ENCODE measurements at regions not wholly inside any gene's neighbourhood (a gene's known extent, or its start where the extent isn't known, plus 50 kb on each side); places are given as distances from the start of the nearest gene placed in this dataset.
"Not testable (repeated sequence)": the region's sequence is repeated elsewhere in the genome, so short reads cannot be mapped to it uniquely, and the experiment has no call there.

GRCh38 chr2:59806486-59806885, 747.0 kb downstream of the BCL11A start:
- DNase-seq (ENCODE audit: low read depth in 3 of 3), result no peak

- DNase-seq (ENCODE audit: low read depth in 3 of 3), result no peak
These were observed 748.7 kb downstream of the BCL11A start for GRCh38 chr2:59804732-59805131.

- DNase-seq (ENCODE audit: low read depth in 3 of 3), result no peak
These were observed 749.9 kb downstream of the BCL11A start for GRCh38 chr2:59803586-59803985.

DNA sequence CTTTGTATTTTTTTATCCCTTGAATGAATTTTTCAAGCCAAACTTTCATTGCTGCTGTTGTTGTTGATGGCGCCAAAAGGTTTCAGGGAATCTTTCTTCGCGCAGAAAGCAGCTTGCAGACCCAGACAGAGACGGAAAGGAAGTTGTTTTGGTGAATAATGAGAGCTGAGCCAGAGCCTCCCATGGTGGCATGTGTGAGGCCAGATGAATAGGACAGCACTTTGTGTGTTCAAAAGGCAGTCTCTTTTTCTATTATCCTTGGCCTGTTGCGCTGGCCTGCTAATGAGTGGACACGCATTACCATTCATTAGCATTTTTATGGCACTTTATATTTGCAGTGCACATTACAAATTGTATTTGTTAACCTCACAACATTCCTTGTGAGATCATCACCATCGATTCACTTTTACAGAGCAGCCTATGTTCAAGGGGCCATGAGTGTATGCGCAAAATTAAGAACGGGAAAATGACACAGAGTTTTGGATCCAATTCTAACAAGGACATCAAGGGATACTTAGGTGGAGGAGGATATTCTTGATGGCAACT, 754.7 kb downstream of the BCL11A start:
- no peak for DNase-seq (ENCODE audit: low read depth in 3 of 3)

- no peak for DNase-seq (ENCODE audit: low read depth in 3 of 3)
These were observed 762.3 kb downstream of the BCL11A start for GRCh38 chr2:59791004-59791618.

DNA sequence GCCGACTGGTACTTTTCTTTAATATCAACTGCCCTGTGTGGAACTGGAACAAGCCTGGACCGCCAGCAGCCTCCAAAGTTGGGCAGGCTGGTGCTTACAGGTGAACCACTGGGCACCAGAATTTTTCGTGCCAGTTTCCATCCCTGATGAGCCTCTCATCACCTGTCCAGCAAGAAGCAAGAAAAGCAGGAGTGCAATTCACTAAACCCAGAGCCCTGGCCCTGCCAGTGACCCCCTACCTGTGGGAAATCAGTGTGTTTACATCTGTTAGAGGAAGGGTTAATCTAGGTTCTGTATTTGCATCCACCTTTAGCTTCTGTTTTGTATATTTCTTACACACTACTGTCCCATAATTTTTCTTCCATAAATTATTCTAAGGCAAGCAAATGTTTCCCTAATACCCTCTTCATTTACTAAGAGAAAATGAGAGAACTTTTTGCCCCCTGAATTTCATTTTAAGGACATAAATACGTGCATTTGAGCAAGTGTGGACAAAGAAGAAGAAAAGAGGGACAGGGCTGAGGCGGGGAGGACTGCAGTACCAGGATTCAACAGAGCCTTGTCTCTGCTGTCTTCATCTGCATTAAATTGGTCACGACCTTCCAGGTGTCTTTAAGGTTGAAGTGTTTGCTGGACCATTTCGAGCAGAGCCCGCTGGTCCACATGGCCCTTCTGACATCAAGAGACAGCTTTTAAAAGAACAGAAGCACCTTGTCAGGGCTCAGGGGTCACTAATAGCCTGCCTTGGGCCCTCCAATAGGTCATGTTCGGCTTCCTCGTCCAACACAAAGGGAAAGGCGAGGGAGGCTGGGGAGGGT, 763.1 kb downstream of the BCL11A start:
- DNase-seq (ENCODE audit: low read depth in 3 of 3), result no peak

DNA sequence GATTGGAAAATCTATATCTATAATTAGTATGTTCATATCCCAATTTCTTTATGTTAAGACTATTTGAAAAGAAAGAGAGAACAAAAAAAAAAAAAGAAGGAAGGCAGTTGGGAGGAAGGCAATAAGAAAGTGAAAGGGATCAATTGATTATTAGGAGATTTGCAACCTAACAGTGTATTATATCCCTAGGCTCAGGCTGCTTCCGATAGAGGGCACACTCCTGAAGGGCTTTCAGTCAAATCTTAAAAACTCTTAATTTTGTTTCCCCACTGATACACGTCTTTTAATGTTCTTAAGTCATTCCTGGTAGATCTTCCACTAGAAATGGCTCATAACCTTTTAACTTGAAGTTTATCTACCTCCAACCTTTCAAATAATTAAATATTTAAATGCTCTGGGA, 763.9 kb downstream of the BCL11A start:
- no peak for DNase-seq (ENCODE audit: low read depth in 3 of 3)

GRCh38 chr2:59787095-59787494, 766.4 kb downstream of the BCL11A start:
- no peak for DNase-seq (ENCODE audit: low read depth in 3 of 3)

GRCh38 chr2:59786684-59787083, 766.8 kb downstream of the BCL11A start:
- DNase-seq (ENCODE audit: low read depth in 3 of 3), result no peak

GRCh38 chr2:59779571-59779970, 773.9 kb downstream of the BCL11A start:
- DNase-seq (ENCODE audit: low read depth in 3 of 3), result no peak

DNA sequence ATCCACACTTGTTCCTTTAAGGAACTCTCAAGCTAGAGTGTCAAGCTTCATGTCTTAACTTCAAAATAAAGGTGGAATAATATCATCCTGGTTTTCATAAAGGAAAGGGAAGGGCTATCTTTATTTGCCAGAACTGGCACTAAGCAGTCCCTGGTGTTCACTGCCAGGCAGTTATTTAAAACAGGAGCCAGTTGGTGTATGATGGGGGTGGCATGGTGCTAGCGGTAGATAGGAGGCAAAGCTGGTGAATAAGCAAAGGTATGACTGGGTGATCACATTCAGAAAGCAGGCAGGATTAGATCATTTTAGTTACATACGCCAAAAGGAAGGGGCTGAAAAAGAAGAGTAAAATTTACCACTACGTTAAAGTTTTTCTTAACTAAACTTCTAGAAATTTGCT, 776.3 kb downstream of the BCL11A start:
- no peak for DNase-seq (ENCODE audit: low read depth in 3 of 3)

- no peak for DNase-seq (ENCODE audit: low read depth in 3 of 3)
These were observed 776.8 kb downstream of the BCL11A start for GRCh38 chr2:59776726-59777008.

- no peak for DNase-seq (ENCODE audit: low read depth in 3 of 3)
These were observed 778.5 kb downstream of the BCL11A start for GRCh38 chr2:59774821-59775433.

DNA sequence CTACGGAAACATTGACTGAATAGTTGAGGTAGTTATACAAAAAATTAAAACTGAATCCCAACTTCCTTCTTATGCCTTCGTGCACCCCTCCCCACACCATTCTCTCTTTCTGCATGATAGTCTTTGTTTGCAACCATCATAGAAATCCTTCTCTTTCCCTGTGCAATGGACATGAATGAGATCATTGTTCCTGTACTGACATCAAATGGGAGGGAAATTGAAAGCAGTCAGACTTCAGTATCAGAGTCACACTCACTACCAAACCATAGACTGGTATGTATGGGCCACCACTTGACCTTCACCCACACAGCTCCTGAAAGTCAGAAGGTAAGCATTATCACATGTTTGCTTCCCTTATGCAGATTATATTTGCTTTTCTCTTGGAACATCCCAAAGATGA, 782.8 kb downstream of the BCL11A start:
- no peak for DNase-seq (ENCODE audit: low read depth in 3 of 3)

- DNase-seq (ENCODE audit: low read depth in 3 of 3), result no peak
These were observed 791.5 kb downstream of the BCL11A start for GRCh38 chr2:59761966-59762365.

- no peak for DNase-seq (ENCODE audit: low read depth in 3 of 3)
These were observed 797.3 kb downstream of the BCL11A start for GRCh38 chr2:59756150-59756549.

GRCh38 chr2:59754011-59754735, 799.3 kb downstream of the BCL11A start:
- DNase-seq (ENCODE audit: low read depth in 3 of 3), result no peak

- no peak for DNase-seq (ENCODE audit: low read depth in 3 of 3)
These were observed 800.9 kb downstream of the BCL11A start for GRCh38 chr2:59752512-59752911.

- no peak for DNase-seq (ENCODE audit: low read depth in 3 of 3)
These were observed 801.4 kb downstream of the BCL11A start for GRCh38 chr2:59752071-59752470.

DNA sequence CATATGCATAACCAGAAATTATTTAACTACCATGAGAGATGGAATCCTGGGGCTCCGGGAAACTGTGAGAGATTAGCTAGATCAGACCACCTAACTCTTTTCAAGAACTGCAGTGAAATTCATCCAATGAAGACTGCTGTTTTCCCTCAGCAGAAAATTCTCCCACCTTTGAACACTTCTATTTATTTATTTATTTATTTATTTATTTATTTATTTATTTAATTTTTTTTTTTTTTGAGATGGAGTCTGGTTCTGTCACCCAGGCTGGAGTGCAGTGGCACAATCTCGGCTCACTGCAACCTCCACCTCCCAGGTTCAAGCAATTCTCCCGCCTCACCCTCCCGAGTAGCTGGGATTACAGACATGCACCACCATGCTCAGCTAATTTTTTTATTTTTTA, 802.2 kb downstream of the BCL11A start:
- not testable (repeated sequence) for DNase-seq (ENCODE audit: low read depth in 3 of 3)

DNA sequence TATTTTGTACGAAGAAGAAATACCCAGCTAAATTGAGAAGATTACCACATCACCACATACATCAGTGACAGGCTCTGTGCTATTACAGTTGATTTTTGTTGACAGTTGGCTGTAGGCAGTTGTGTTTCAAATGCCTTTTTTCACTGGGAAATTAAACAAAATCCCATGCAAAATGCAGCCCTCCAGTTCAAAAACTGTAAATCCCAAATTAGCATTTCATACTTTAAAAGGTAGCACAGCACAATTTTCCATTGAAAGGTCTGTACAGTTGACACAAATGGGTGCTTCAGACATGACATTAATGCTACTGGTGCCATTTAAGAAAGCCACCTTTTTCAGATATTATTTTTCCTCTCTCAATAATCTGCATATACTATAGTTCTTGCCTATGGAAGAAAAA, 807.2 kb downstream of the BCL11A start:
- DNase-seq (ENCODE audit: low read depth in 3 of 3), result no peak

DNA sequence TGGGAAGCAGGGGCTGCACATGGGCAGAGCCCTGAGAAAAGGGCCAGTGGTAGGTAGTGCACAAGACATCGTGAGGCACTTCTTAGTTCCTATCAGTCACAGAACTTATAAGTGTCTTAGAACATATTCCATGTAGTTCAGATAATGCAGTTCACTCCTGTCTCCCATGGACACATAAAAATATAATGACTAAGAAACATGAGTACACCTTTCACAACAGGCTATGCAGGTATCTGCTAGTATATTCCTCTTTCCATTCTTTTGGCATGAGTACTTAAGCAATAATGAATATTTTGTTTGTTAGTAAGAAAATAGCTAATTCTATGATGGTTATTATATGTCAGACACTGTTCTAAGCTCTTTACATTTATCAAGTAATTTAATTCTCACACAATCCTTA, 808.4 kb downstream of the BCL11A start:
- no peak for DNase-seq (ENCODE audit: low read depth in 3 of 3)
